Urinary bladder (tissue), 3 donors: ENCODE measurements at regions not wholly inside any gene's neighbourhood (a gene's known extent, or its start where the extent isn't known, plus 50 kb on each side); places are given as distances from the start of the nearest gene placed in this dataset.

Experiments
- DNase-seq: peaks from one replicate; pipeline ENCODE4 v3.0.0-alpha.2; 2015; ENCODE audit errors: extremely low spot score
- H3K27ac ChIP-seq: one replicate; pipeline ENCODE4 v1.5.1; 2013; ENCODE audit warnings: low read depth, mild to moderate bottlenecking, moderate library complexity
- H3K36me3 ChIP-seq: one replicate; pipeline ENCODE4 v1.6.1; 2013; ENCODE audit warnings: mild to moderate bottlenecking, moderate library complexity; ENCODE audit not compliant: insufficient read depth
- H3K4me1 ChIP-seq: one replicate; pipeline ENCODE4 v1.6.1; 2013; ENCODE audit warnings: mild to moderate bottlenecking, moderate library complexity; ENCODE audit not compliant: insufficient read depth
- H3K4me3 ChIP-seq: one replicate; pipeline ENCODE4 v1.5.1; 2013; ENCODE audit warnings: low read depth, low read length
- WGBS: extraction: QIAGEN DNeasy Blood & Tissue Kit; methylation state at CpG from one replicate; pipeline ENCODE4 v1.1.7; 2013; 5-methylcytosine and 5-hydroxymethylcytosine counted together
- donor health status: healthy with polysubstance abuse.
- donor health status: healthy.

GRCh38 chr5:51495672-51496071, 112.4 kb downstream of the ISL1 start:
- Histone ChIP-seq H3K27ac (no peak overlapping the region), H3K36me3 (no peaks in the 10 kb centered on the region), H3K4me1 (no peaks in the 10 kb centered on the region), H3K4me3 (no peak overlapping the region)
- 33% methylated on average over 2 of the region's 2 CpGs for WGBS
- DNase-seq = no peak

- no peaks in the 10 kb centered on the region for H3K4me1 ChIP-seq
- H3K36me3 ChIP-seq = no peaks in the 10 kb centered on the region
- no peak overlapping the region for H3K4me3 ChIP-seq
- 15% methylated on average over 1 of the region's 1 CpG for WGBS
- no peak overlapping the region for H3K27ac ChIP-seq
- no peak for DNase-seq
Measured at GRCh38 chr5:51517838-51518237, 134.6 kb downstream of the ISL1 start.

DNA sequence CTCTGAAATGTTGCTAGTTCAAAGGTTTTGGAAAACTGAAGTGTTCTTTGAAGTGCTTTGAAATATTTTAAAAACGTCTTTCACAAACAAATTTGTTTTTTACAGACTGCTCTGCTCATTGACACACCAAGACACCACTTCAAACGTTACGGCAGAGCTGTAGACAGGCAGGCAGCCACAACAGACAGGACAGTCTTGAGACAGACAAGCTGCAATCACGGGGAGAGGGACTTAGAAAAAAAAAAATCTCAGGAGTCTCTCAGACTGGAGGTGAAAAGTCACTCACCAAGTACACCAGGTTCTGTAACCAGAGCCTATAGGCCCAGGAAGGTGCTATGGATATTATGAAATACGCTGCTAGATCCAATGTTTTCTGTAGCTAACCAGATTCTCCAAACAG, 135.4 kb downstream of the ISL1 start:
- DNase-seq = no peak
- no peaks in the 10 kb centered on the region for H3K4me1 ChIP-seq
- H3K36me3 ChIP-seq = no peaks in the 10 kb centered on the region
- H3K4me3 ChIP-seq = no peak overlapping the region
- 30% methylated on average over 5 of the region's 5 CpGs for WGBS
- no peak overlapping the region for H3K27ac ChIP-seq

- H3K27ac ChIP-seq = no peak overlapping the region
- H3K36me3 ChIP-seq = no peaks in the 10 kb centered on the region
- DNase-seq = no peak
- WGBS = 63% methylated on average over 5 of the region's 5 CpGs
- no peak overlapping the region for H3K4me3 ChIP-seq
- no peaks in the 10 kb centered on the region for H3K4me1 ChIP-seq
Measured at GRCh38 chr5:51521583-51521982, 138.3 kb downstream of the ISL1 start.

DNA sequence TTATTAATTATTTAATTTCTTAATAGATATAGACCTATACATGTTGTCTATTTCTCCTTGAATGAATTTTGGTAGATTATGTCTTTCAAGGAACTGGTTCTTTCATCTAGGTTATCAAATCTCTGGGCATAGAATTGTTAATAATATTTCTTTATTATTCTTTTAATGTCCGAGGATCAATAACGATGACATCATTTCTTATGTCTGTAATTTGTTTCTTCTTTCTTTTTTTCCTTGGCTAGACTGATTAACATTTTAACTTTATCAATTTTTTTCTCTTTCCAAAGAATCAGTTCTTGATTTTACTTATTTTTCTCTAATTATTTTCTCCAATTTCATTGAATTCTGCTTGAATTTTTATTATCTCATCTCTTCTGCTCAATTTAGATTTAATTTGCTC, 156.0 kb downstream of the ISL1 start:
- Histone ChIP-seq H3K4me3 (no peak overlapping the region), H3K36me3 (no peaks in the 10 kb centered on the region), H3K27ac (no peak overlapping the region), H3K4me1 (no peaks in the 10 kb centered on the region)
- DNase-seq = no peak
- WGBS = 93% methylated on average over 2 of the region's 2 CpGs

DNA sequence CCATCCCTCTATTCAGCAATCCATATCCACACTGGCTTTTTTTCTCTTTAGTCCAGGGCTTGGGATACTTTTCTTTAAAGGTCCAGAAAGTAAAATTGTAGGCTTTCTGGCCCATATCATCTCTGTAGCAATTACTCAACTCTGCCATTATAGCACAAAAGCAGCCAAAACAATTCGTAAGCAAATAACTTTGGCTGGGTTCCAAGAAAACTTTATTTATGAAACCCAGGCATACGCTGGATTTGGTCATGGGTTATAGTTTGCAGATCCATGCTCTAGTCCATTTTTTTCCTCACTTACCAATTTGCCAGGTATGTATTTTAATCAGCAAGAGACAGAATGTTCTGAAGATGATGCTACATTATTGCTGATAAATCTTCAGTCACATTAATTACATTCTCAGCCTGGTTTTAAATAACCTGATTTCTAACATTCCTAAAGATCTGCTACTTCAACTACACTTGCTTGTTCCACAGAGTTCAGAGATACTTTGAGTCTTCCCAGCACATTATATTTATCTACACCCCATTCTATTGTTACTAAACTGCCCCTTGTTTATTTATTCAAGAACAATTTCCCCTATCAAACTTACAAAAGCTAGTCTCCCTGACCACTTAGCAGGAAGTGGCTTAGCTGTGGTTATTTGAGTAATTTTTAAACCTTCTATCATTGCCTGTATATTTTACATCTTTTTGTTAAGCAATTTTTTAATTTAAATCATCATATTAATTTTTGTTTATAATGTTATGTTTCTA, 161.0 kb downstream of the ISL1 start:
- Histone ChIP-seq H3K4me3 (no peak overlapping the region), H3K4me1 (no peaks in the 10 kb centered on the region), H3K27ac (no peak overlapping the region), H3K36me3 (no peaks in the 10 kb centered on the region)
- whole genome bisulfite sequencing = 27% methylated on average over 2 of the region's 2 CpGs
- no peak for DNase-seq

- Histone ChIP-seq H3K27ac (no peak overlapping the region), H3K4me3 (no peak overlapping the region), H3K4me1 (no peaks in the 10 kb centered on the region), H3K36me3 (no peaks in the 10 kb centered on the region)
- DNase-seq = no peak
- 87% methylated on average over 4 of the region's 4 CpGs for WGBS
Measured at GRCh38 chr5:51556833-51557232, 173.6 kb downstream of the ISL1 start.

- Histone ChIP-seq H3K4me3 (no peak overlapping the region), H3K4me1 (no peaks in the 10 kb centered on the region), H3K27ac (no peak overlapping the region), H3K36me3 (no peaks in the 10 kb centered on the region)
- 93% methylated on average over 1 of the region's 1 CpG for WGBS
- no peak for DNase-seq
Measured at GRCh38 chr5:51558682-51559081, 175.4 kb downstream of the ISL1 start.

GRCh38 chr5:51559339-51559738, 176.1 kb downstream of the ISL1 start:
- H3K4me1 ChIP-seq = no peaks in the 10 kb centered on the region
- 65% methylated on average over 2 of the region's 2 CpGs for WGBS
- no peaks in the 10 kb centered on the region for H3K36me3 ChIP-seq
- no peak overlapping the region for H3K4me3 ChIP-seq
- H3K27ac ChIP-seq = no peak overlapping the region
- DNase-seq = no peak

DNA sequence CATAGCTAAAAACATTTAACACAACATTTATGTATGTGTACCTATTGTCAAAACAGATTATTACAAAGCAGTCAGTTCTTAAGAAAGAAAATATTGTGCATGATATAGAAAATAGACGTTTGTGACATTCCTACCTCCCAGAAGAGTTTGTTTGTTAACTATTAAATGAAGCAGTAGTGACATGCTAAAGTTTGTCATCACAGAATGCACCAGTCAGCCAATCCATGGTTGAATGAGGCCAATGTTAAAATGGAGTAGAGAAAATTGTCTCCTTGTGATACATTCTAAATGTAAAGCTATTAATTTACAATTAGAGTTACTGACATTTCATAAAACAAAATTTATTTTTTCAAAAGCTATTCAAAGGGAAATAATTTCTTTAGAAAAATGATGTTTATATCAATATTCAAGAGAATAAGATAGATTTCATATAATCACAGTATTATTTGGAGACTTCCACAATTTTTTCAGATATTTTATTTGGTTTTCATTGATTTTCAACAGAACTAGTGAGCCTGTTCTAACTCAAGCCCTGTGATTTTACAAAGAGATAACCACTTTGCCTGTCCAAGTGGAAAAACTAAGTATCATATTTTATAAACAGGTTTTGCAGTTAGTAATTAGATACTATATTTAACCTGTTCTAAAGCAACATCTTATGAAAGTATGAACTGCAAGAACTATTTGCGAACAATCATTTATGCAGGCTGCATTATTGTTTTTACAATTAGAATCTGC, 176.8 kb downstream of the ISL1 start:
- H3K27ac ChIP-seq = no peak overlapping the region
- no peaks in the 10 kb centered on the region for H3K36me3 ChIP-seq
- H3K4me3 ChIP-seq = no peak overlapping the region
- DNase-seq = no peak
- WGBS = 54% methylated on average over 2 of the region's 2 CpGs
- no peaks in the 10 kb centered on the region for H3K4me1 ChIP-seq

GRCh38 chr5:51566953-51567352, 183.7 kb downstream of the ISL1 start:
- Histone ChIP-seq H3K4me1 (no peaks in the 10 kb centered on the region), H3K4me3 (no peak overlapping the region), H3K36me3 (no peaks in the 10 kb centered on the region), H3K27ac (no peak overlapping the region)
- peak; percentile 20 for DNase-seq
- 43% methylated on average over 1 of the region's 1 CpG for WGBS

- H3K4me3 ChIP-seq = no peak overlapping the region
- peak; percentile 5 for DNase-seq
- no peaks in the 10 kb centered on the region for H3K36me3 ChIP-seq
Measured at GRCh38 chr5:51567636-51568035, 184.4 kb downstream of the ISL1 start.

DNA sequence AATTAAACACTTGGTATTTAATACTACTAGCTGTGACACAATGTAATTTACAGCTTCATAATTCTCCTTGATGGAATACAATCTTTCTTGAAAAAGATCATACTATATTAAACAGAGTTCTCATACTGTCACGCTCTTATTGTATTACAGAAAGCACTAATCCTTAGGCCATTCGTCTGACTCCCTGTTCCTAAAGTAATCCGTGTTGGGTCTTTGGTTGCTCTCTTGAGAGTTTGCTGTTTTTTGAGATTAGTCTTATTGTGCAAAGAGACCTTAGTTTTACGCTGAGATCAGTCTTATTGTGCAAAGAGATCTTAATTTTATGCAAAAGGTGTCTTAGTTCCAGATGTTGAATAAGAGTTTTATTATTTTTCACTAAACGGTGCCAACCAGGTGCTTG, 190.6 kb downstream of the ISL1 start:
- H3K27ac ChIP-seq = no peak overlapping the region
- H3K36me3 ChIP-seq = no peaks in the 10 kb centered on the region
- WGBS = 54% methylated on average over 5 of the region's 5 CpGs
- H3K4me1 ChIP-seq = no peaks in the 10 kb centered on the region
- no peak overlapping the region for H3K4me3 ChIP-seq
- no peak for DNase-seq

More at GRCh38 chr5:51567636-51568035, 184.4 kb downstream of the ISL1 start:
- Histone ChIP-seq H3K27ac (no peak overlapping the region), H3K4me1 (no peaks in the 10 kb centered on the region)

GRCh38 chr5:51582871-51583394, 199.7 kb downstream of the ISL1 start:
- H3K4me1 ChIP-seq = no peaks in the 10 kb centered on the region
- WGBS = 39% methylated on average over 3 of the region's 3 CpGs
- no peaks in the 10 kb centered on the region for H3K36me3 ChIP-seq
- H3K27ac ChIP-seq = no peak overlapping the region
- no peak for DNase-seq
- H3K4me3 ChIP-seq = no peak overlapping the region
